ENCODE measurements at regions not wholly inside any gene's neighbourhood (a gene's known extent, or its start where the extent isn't known, plus 50 kb on each side); places are given as distances from the start of the nearest gene placed in this dataset.
"Not testable (repeated sequence)": the region's sequence is repeated elsewhere in the genome, so short reads cannot be mapped to it uniquely, and the experiment has no call there.

- peak; percentile 4 for DNase-seq
These were observed 490.2 kb upstream of the LCORL start for GRCh38 chr4:18511727-18512126.

- DNase-seq: peak; percentile 6
These were observed 487.2 kb upstream of the LCORL start for GRCh38 chr4:18508786-18509185.

- DNase-seq: no peak
These were observed 459.4 kb upstream of the LCORL start for GRCh38 chr4:18480928-18481327.

- no peak for DNase-seq
These were observed 458.8 kb upstream of the LCORL start for GRCh38 chr4:18480342-18480741.

GRCh38 chr4:18479825-18480224, 458.3 kb upstream of the LCORL start:
- DNase-seq: no peak

- no peak for DNase-seq
These were observed 442.5 kb upstream of the LCORL start for GRCh38 chr4:18463987-18464559.

GRCh38 chr4:18458465-18458864, 436.9 kb upstream of the LCORL start:
- no peak for DNase-seq

GRCh38 chr4:18454349-18454748, 432.8 kb upstream of the LCORL start:
- peak; percentile 30 for DNase-seq

- peak; percentile 3 for DNase-seq
These were observed 423.6 kb upstream of the LCORL start for GRCh38 chr4:18445110-18445509.

- no peak for DNase-seq
These were observed 422.7 kb upstream of the LCORL start for GRCh38 chr4:18444206-18444605.

- no peak for DNase-seq
These were observed 421.4 kb upstream of the LCORL start for GRCh38 chr4:18442957-18443356.

GRCh38 chr4:18441676-18442075, 420.1 kb upstream of the LCORL start:
- peak; percentile 34 for DNase-seq

GRCh38 chr4:18441203-18441590, 419.6 kb upstream of the LCORL start:
- DNase-seq: peak; percentile 84

- DNase-seq: peak; percentile 94
These were observed 419.1 kb upstream of the LCORL start for GRCh38 chr4:18440527-18441202.

GRCh38 chr4:18439311-18439710, 417.8 kb upstream of the LCORL start:
- DNase-seq: peak; percentile 6

- DNase-seq: peak; percentile 83
These were observed 414.2 kb upstream of the LCORL start for GRCh38 chr4:18435781-18436180.

- peak; percentile 48 for DNase-seq
These were observed 401.1 kb upstream of the LCORL start for GRCh38 chr4:18422685-18423084.

GRCh38 chr4:18421519-18421918, 400.0 kb upstream of the LCORL start:
- DNase-seq: peak; percentile 15

GRCh38 chr4:18419780-18420179, 398.2 kb upstream of the LCORL start:
- no peak for DNase-seq

- not testable (repeated sequence) for DNase-seq
These were observed 396.8 kb upstream of the LCORL start for GRCh38 chr4:18418195-18418898.

- not testable (repeated sequence) for DNase-seq
These were observed 396.1 kb upstream of the LCORL start for GRCh38 chr4:18417651-18418050.

- no peak for DNase-seq
These were observed 384.7 kb upstream of the LCORL start for GRCh38 chr4:18406264-18406663.

GRCh38 chr4:18405054-18405453, 383.5 kb upstream of the LCORL start:
- no peak for DNase-seq

- DNase-seq: no peak
These were observed 383.1 kb upstream of the LCORL start for GRCh38 chr4:18404642-18405041.
